ENCODE measurements at regions not wholly inside any gene's neighbourhood (a gene's known extent, or its start where the extent isn't known, plus 50 kb on each side); places are given as distances from the start of the nearest gene placed in this dataset.
"Not testable (repeated sequence)": the region's sequence is repeated elsewhere in the genome, so short reads cannot be mapped to it uniquely, and the experiment has no call there.

- no peak for DNase-seq
Observed at GRCh38 chr3:95319921-95320494, 1257.1 kb downstream of the NSUN3 start.

- DNase-seq, result no peak
Observed at GRCh38 chr3:95327478-95327877, 1264.6 kb downstream of the NSUN3 start.

- DNase-seq, result no peak
Observed at GRCh38 chr3:95333826-95334225, 1271.0 kb downstream of the NSUN3 start.

DNA sequence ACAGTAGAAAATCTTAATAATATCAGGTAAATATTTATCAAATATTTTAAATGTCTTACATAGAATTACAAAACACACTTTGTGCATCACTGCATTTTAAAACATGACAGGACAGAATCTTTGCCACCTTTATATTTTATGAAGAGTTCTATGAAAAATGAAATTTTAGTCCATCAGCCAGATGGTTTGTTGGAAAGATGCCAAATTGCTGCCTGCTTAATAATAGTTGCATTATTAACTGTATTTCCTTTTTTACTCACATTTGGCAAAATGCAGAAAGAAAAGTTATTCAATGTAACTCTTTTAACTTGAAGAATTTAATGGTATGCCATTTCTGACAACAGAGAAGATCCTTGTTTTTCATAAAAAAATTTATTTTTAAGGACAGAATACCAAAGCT is 1271.6 kb downstream of the NSUN3 start:
- DNase-seq, result no peak

DNA sequence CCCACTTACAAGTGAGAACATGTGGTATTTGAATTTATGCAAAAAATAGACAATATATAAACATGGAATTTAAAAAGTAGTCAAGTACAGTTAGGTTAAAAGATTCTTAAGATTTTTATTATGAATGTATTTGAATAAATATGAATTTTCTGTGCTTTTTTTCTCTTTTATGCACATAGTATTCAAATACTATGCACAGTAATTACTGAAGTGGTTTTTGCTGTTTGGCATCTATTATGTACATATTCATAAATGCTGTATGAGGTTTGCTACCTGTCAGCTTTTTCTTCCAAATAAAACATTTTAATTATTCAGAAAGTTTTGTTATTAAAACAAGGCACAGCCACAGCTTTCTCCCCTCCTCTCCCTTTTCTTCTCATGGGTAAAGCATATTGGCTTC is 1272.7 kb downstream of the NSUN3 start:
- DNase-seq, result no peak

DNA sequence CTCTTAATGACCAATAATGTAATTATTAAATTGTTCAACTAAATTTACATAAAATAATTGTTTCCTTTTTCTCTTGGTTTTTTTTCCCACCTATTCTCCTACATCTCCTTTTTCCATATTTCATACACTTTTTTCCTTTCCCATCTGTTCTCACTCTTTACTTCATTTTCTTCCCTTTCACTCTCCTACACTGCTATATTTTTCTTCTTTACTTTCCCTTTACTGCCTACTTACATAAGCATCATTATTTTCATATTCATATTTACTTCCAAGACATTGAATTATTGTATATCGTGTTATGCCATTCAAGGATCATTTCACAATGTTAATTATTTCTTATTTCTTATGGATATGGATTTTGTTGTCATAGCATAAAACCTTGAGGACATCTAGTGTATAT is 1275.6 kb downstream of the NSUN3 start:
- no peak for DNase-seq

DNA sequence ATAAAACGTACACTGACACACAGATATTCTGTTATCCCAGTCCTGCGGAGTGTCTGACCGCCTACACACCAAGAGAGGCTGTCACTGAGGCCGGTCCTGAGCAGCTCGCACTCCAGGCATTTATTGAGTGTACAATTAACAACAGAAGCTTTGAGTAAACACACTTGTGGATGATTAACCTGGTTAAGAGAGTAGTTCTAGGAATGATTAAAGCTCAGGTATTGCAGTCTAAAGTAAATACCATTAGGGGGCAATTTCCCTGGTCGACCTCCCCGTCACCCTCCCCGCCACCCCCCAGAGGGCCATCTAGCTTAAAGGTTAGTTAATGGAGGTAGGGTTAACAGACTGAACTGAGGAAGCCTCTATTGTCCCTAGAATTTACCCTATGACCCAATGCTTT is 1278.5 kb downstream of the NSUN3 start:
- no peak for DNase-seq

GRCh38 chr3:95343228-95343627 is 1280.4 kb downstream of the NSUN3 start:
- DNase-seq, result no peak

- no peak for DNase-seq
Observed at GRCh38 chr3:95343767-95344166, 1280.9 kb downstream of the NSUN3 start.

- not testable (repeated sequence) for DNase-seq
Observed at GRCh38 chr3:95347936-95348335, 1285.1 kb downstream of the NSUN3 start.

DNA sequence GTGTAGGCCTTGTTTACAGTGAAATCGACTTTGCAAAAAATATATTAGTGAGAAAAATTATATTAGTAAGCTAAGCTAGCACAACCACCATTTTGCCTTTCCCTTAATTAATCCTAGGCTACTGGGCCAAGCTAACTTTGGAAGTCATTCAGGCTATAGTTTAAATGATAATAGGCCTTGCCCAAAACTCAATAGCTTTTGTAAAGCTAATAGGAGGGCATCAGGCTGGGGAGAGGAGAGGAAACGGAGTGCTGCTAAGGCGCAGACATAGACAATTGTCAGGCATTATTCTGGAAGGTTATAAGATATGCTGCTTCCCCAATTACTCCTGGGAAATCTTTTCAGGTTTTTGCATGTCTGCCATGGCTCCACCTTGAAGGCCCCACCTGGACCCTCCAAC is 1286.0 kb downstream of the NSUN3 start:
- DNase-seq, result no peak

DNA sequence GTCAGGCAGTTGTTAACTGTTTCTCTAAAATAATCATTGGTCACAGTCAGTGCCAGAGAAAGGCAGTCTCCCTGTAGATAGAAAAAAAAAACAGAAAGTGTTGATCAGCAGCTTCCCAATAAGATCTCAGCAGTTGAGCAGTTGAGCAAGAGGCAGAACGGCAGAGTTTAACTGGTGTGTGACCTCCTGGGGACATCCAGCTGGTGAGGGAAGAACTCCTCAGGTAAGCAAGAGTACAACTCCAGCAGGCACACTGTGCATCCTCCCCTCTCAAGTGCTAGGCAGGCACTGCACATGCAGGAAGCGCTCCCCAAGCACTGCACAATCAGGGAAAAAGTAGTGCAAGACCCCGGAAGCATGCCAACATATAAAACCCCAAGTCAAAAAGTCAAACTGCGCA is 1287.2 kb downstream of the NSUN3 start:
- no peak for DNase-seq

GRCh38 chr3:95351158-95351557 is 1288.3 kb downstream of the NSUN3 start:
- no peak for DNase-seq

GRCh38 chr3:95352471-95352870 is 1289.6 kb downstream of the NSUN3 start:
- no peak for DNase-seq

DNA sequence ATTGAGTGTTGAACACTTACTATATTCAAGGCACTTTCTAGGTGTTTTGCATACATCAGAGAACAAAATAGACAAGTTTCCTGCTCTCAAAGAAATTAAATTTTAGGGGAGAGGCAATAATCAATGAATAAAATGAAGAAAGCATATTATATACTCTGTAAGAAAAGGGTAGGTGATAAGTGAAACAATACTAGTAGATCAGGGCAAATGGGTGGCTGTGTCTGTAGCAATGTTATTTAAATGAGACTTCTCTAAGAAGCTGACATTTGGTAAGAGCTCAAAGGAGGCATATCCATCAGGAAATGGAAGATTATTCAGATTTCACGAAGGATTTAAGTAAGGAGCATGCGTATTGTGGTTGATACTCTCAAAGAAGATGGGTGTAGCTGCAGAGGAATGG is 1291.6 kb downstream of the NSUN3 start:
- DNase-seq, result no peak

- DNase-seq, result no peak
Observed at GRCh38 chr3:95356764-95357501, 1294.1 kb downstream of the NSUN3 start.

GRCh38 chr3:95387242-95388021 is 1324.6 kb downstream of the NSUN3 start:
- DNase-seq, result no peak

DNA sequence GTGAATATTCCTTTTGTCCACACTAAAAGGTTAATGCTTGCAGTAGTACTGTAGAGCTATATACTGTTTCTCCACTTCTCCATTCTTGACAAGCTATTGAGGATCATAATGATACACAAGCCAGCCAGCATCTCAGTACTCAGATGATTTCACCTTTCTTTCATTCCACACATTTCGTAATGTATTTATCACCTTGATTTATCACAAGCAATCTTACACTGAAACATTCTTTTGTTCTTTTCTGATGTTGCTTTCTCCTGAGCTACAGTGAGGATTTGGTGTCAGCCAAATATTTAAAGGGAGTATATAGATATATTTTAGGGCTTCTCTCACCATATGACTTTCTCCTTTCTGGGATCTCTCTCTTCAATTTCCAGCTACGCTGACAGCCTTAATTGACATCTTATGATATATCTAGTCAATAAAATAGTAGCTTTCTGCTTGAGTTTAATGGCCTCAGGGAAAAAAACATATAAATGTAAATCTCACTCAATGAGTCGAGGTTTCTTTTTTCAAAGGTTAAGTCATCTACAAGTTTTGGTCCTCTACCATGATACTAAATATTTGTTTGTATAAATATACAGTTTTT is 1327.0 kb downstream of the NSUN3 start:
- DNase-seq, result no peak

DNA sequence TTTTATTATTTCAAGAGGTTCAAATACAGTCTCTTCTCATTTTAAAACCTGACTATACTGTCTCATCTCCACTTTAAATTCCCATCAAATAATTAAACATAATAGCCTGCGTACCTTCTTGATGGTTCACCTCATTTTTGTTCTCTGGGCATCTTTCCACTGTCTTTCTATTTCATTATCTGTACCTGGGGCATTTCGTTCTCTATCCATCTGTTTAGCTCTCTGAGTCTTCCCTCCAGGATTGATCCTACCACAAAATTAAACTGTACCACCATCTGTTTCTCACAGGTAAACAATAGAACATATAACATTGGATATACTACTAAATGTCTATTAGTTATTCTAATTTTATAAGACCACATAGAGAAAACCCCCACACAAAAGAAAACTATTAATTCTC is 1331.4 kb downstream of the NSUN3 start:
- DNase-seq, result no peak

DNA sequence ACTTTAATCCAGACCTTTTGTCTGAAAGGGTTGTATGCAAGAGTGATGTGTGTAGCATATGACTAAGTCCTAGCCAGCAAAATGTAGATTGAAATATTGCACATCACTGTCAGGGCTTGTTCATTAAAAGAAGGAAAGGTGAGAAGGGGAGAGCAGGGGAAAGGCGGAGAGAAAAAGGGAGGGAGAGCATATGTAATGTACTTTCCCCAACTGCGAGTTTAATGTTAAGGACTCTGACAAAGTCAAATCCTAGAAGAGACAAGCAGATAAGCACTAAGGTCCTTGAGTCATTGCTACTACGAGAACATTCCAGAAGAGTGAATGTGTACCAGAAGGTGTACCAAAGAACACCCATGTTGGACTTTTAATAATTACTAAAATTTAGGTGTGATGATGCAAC is 1336.7 kb downstream of the NSUN3 start:
- no peak for DNase-seq

GRCh38 chr3:95401693-95402092 is 1338.8 kb downstream of the NSUN3 start:
- no peak for DNase-seq

- DNase-seq, result no peak
Observed at GRCh38 chr3:95407709-95408463, 1345.0 kb downstream of the NSUN3 start.

- no peak for DNase-seq
Observed at GRCh38 chr3:95408464-95408862, 1345.6 kb downstream of the NSUN3 start.
